ENCODE measurements at regions not wholly inside any gene's neighbourhood (a gene's known extent, or its start where the extent isn't known, plus 50 kb on each side); places are given as distances from the start of the nearest gene placed in this dataset.
"Not testable (repeated sequence)": the region's sequence is repeated elsewhere in the genome, so short reads cannot be mapped to it uniquely, and the experiment has no call there.

- FAIRE-seq = no peak
Measured at GRCh38 chr21:20459838-20460237, 538.4 kb upstream of the NCAM2 start.

- FAIRE-seq = no peak
Measured at GRCh38 chr21:20463362-20463761, 534.8 kb upstream of the NCAM2 start.

DNA sequence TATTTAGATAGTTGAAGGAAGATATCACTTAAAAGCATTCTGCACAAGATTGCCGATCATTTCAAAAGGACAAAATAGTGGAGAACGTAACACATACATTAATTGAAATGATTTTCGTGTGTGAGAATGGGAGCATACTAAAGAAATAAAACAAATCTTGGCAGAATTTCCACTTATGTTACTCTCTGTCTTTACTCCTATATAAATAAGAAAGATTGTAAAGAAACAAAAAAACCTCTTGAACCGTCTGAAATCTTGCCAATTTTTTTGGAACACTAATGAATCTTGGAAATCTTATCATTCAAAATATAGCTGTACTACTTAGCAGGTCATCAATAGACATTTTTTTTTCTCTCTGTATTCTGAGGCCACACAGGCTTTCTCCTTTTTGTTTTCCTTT lies 528.8 kb upstream of the NCAM2 start:
- no peak for FAIRE-seq

DNA sequence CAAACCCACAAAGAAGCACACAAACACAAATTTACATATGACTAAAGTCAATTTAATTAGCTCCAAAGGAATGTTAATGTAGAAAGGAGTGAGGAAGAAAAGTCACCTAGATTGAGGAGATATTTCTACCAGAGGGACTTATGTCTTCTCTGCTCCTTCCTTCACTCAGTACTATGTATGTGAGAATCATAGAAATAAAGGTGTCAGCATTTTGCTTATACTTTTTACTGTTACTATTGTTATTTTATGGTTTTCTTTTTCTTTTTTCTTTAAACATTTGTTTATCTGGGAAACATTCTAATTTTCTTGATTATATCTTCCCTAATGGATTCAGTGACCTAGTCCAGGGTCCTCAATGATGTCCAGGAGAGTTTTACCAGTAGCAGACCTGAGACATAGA lies 511.9 kb upstream of the NCAM2 start:
- no peak for FAIRE-seq

- not testable (repeated sequence) for FAIRE-seq
Measured at GRCh38 chr21:20502915-20503314, 495.3 kb upstream of the NCAM2 start.

GRCh38 chr21:20507783-20508182 lies 490.4 kb upstream of the NCAM2 start:
- no peak for FAIRE-seq

- FAIRE-seq = no peak
Measured at GRCh38 chr21:20511216-20511880, 486.9 kb upstream of the NCAM2 start.

- no peak for FAIRE-seq
Measured at GRCh38 chr21:20515446-20515845, 482.8 kb upstream of the NCAM2 start.

DNA sequence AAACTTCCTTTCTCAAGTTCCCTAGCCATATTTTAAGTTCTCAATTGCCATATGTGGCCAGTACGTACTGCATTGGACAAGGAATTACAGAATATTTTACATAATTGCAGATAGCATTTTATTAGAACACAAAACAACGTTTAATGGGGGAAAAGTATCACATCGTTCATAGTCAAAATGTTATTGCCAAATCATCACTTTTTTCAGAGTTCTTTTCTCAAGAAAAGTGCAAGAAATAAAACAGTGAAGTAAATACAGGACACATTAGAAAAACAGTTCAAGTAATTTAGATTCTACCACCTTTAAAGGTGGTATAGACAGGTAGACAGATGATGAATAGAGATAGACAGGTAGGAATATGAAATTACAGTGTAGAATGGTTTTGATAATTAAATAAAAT lies 479.1 kb upstream of the NCAM2 start:
- FAIRE-seq = no peak

DNA sequence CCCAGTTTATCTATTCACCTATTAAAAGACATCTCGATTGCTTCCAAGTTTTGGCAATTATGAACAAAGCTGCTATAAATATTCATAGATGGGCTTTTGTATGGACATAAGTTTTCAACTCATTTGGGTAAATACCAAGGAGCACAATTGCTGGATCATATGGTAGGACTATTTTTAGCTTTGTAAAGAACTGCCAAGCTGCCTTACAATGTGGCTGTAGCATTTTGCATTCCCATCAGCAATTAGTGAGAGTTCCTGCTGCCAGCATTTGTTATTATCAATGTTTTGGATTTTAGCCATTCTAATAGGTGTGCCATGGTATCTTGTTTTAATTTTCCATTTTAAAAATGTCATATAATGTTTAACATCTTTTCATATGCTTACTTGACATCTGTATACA lies 475.6 kb upstream of the NCAM2 start:
- no peak for FAIRE-seq

DNA sequence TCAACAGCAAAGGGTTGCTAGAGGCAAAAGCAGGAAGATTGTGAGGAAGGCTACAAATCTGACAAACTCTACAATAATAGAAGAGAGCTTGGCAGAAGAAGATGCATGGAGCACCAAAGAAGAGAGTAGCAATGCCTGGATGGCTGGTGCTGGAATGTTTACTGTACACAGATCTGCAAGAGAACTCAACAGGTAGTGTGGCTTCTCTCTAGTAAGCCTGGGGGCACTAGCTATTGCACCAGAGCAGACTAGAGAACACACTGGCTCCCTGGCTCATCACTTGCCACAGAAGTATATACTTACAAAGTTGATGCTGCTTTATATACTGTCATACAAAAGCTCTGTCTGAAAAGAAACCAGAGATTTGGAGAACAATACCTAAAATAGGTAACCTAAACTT lies 475.0 kb upstream of the NCAM2 start:
- no peak for FAIRE-seq

DNA sequence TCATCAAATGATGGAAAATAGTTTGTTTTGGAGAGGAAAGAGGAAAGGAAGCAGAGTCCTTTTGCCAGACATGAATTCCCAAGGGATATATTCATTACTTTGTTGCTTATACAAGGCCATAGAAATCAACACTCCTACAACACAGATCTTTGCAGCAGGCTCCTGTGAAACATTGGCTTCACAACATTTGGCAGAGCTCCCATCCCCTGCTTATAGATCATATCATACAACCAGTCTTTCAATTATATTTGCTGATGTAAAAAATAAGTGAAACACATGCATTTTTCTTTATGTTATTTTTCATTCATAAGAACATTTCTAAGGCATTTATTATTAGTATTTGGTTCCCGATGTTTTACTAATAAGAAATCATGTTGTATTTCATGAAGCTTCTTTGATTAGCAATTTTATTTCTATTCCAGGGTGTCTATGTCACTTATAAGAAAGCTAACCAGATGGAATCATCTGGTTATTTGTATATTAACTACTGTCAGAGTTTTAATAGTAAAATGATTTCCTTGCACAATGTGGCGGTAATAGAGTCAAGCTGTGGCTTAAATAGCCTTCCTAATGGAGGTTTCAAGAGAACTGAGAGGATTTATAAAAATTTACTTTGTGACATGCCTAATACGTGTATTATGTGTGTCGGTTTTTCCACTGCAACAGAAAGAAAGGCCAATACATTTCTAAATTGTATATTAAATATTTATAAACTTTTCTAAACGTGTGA lies 470.3 kb upstream of the NCAM2 start:
- FAIRE-seq = no peak

GRCh38 chr21:20537130-20537529 lies 461.1 kb upstream of the NCAM2 start:
- no peak for FAIRE-seq

DNA sequence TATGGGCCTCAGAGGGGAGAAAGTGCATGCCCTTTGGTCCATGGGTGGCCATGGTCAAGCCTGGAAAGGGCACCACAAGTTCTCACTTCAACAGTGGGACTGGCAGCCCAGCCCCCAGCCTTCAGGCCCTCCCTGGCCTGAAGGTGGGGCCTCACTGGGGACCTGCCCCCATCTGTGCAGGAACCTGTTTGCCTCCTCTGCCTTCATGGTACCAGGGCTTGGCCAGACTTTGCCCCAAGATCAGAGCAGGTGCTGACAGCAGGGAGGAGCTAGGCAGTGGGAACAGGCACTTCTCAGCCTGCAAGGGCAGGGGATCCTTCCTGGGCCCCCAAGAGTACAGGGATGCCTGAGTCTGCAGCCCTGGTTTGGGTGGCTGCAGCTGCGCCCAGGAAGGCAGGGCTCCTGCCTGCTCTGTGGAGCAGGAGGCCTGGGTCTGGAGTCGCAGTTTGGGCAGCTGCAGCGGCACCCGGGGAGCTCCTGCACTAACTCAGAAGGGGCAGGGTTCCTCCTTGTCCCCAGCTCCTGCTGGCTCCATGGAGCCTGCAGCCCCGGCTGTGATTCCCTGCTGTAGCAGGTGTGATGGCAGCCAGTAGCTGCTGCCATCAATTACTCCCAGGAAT lies 460.1 kb upstream of the NCAM2 start:
- FAIRE-seq = no peak

GRCh38 chr21:20545454-20545853 lies 452.8 kb upstream of the NCAM2 start:
- FAIRE-seq = no peak

DNA sequence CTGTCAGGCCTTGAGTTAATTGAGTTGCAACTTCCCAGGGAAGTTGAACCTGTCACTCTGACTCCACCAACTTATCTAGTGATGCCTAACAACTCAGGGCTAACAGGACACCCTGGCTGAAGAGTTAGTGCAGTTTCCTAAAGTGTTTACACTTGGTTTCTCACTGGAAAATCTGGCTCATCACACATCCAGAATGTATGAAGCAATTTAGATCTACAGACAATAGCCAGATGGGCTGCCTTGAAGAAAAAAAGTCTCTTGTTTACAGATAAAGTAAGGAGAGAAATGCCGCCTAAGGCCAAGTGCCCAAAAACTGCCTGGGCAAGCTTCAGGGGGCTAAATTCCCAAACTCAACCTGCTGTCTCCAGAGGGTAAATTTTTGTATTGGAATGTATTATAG lies 446.3 kb upstream of the NCAM2 start:
- no peak for FAIRE-seq

GRCh38 chr21:20554785-20555184 lies 443.4 kb upstream of the NCAM2 start:
- no peak for FAIRE-seq

DNA sequence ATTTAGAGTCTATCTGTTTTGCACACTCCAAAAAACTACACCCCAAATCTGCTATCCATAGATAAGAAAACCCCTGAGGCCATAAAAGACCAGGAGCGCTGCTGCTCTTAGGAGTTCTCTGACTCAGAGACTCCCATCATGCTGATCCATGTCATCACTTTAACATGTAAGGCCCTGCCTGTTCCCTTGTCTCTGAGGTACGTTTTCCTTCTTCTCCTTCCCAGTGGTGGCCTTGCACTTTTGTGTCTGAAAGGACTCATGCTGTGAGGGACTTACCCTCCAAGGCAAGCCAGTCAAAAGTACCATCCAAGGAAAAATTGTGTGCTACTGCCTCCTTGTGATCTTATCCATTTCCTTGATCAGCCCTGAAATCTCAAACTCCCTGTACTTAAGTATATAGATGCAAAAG lies 427.4 kb upstream of the NCAM2 start:
- no peak for FAIRE-seq

DNA sequence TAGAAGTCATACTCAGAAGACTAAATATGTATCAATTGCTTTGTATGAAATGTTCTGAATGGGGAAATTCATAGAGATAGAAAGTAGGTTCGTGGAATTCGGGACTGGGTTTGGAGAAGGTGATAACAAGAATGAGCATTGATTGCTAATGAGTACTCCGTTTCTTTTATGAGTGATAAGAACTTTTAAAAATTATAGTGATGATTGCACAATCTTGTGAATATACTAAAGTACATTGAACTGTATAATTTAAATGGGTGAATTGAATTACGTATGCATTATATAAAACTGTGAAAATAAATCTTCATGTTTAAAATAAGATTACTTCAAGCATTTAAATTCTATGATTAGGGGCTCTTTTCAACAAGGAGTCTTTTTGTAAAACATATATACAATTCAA lies 425.6 kb upstream of the NCAM2 start:
- peak; percentile 34 for FAIRE-seq

DNA sequence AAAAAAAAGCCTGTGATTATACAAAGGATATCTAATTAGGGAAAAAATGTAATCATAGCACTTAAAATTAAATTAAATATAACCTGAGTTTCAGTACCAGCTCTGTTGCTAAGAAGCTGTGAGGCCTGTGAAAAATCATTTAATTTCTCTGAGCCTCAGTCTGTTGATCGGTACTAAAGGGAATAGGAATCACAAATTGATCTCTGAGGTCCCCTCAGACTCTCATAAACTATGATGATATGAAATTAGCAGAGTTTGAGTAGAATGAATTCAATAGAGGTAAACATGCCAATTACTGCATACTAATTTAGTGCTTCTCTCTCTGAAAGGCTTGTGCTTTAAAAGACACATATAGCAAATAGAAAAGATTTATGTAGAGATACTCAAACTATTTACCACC lies 416.8 kb upstream of the NCAM2 start:
- no peak for FAIRE-seq

DNA sequence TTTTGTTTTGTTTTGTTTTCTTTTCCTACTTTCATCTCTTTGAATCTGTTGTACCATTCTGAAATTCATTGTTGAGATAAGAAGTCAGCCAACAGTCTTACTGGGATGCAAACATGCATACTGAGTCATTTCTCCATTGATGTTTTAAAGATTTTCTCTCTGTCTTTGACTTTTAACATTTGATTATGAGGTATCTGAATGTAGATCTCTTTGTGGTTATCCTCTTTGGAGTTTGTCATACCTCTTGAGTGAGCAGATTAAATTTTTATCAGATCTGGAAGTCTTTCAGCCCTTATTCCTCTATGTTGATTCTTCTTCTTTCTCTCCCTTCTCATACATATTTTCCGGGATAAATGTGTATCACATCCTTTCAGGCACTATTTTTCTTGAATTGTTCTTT lies 406.9 kb upstream of the NCAM2 start:
- FAIRE-seq = no peak

- no peak for FAIRE-seq
Measured at GRCh38 chr21:20592463-20592862, 405.7 kb upstream of the NCAM2 start.

- FAIRE-seq = peak; percentile 25
Measured at GRCh38 chr21:20603236-20603635, 395.0 kb upstream of the NCAM2 start.

GRCh38 chr21:20611008-20611407 lies 387.2 kb upstream of the NCAM2 start:
- FAIRE-seq = no peak

Measured in A204.1 (cell line).